CD14-positive monocyte (primary cell): ENCODE measurements at regions not wholly inside any gene's neighbourhood (a gene's known extent, or its start where the extent isn't known, plus 50 kb on each side); places are given as distances from the start of the nearest gene placed in this dataset.

Experiments
- DNase-seq, 3 donors: peaks; one replicate each; pipeline ENCODE4 v3.0.0-alpha.2; 2011 to 2022
- H2AFZ ChIP-seq: 2 replicates; pipeline ENCODE4 v1.6.0; 2012; ENCODE audit warnings: mild to moderate bottlenecking, low read depth, low read length, inconsistent platforms; ENCODE audit not compliant: insufficient read depth, poor library complexity, severe bottlenecking
- H3K27ac ChIP-seq, 2 donors: 1 replicate in 1 of 2; 2 replicates in 1 of 2; pipeline ENCODE4 v1.5.1; 2012 to 2013; ENCODE audit warnings: low read length in 2 of 2, control low read depth in 1 of 2, inconsistent platforms in 1 of 2, low read depth in 1 of 2, mild to moderate bottlenecking in 1 of 2
- H3K27me3 ChIP-seq, 2 donors: one replicate each; pipeline versions ENCODE4 v1.6.0 to v1.6.1; 2011 to 2013; ENCODE audit warnings: low read length in 2 of 2; ENCODE audit not compliant: control insufficient read depth in 2 of 2, insufficient read depth in 2 of 2
- H3K36me3 ChIP-seq, 2 donors: replicated peaks in 1 of 2; 1 replicate in 1 of 2; 2 replicates in 1 of 2; pipeline versions ENCODE4 v1.5.1 to v1.6.1; 2012 to 2013; ENCODE audit warnings: low read length in 2 of 2, control low read depth in 1 of 2, inconsistent platforms in 1 of 2, mild to moderate bottlenecking in 1 of 2; ENCODE audit not compliant: insufficient read depth in 2 of 2, control insufficient read depth in 1 of 2
- H3K4me1 ChIP-seq, 2 donors: 1 replicate in 1 of 2; 2 replicates in 1 of 2; pipeline versions ENCODE4 v1.5.1 to v1.6.1; 2012 to 2013; ENCODE audit warnings: low read length in 2 of 2, control low read depth in 1 of 2, inconsistent platforms in 1 of 2, mild to moderate bottlenecking in 1 of 2, moderate library complexity in 1 of 2; ENCODE audit not compliant: insufficient read depth in 2 of 2, control insufficient read depth in 1 of 2
- H3K4me2 ChIP-seq: replicated peaks from 2 replicates; pipeline ENCODE3; 2012; ENCODE audit warnings: low read length, moderate library complexity, mild to moderate bottlenecking; ENCODE audit not compliant: poor library complexity, severe bottlenecking; ENCODE audit errors: extremely low read depth
- H3K4me3 ChIP-seq, 3 experiments: fragments of 200-600 bp in 1 of 3; sonication (generic) in 1 of 3; replicated peaks in 1 of 3; 1 replicate in 2 of 3; 2 replicates in 1 of 3; pipeline ENCODE4 v1.5.1; 2011 to 2013; ENCODE audit warnings: low read length in 3 of 3, mild to moderate bottlenecking in 3 of 3, control low read depth in 2 of 3, low read depth in 2 of 3, inconsistent platforms in 1 of 3, moderate library complexity in 1 of 3
- H3K79me2 ChIP-seq: 2 replicates; pipeline ENCODE4 v1.6.0; 2012; ENCODE audit warnings: mild to moderate bottlenecking, control low read depth, inconsistent platforms, low read length, moderate library complexity; ENCODE audit not compliant: insufficient read depth
- H3K9ac ChIP-seq: 2 replicates; pipeline ENCODE4 v1.6.0; 2017; ENCODE audit warnings: low read length, mild to moderate bottlenecking; ENCODE audit not compliant: insufficient read depth, poor library complexity, severe bottlenecking
- H3K9me3 ChIP-seq, 2 donors: replicated peaks in 1 of 2; 1 replicate in 1 of 2; 2 replicates in 1 of 2; pipeline versions ENCODE4 v1.5.1 to v1.6.1; 2012 to 2013; ENCODE audit warnings: low read length in 2 of 2, control low read depth in 1 of 2; ENCODE audit not compliant: control insufficient read depth in 1 of 2, insufficient read depth in 1 of 2
- H4K20me1 ChIP-seq: 2 replicates; pipeline ENCODE4 v1.6.0; 2012; ENCODE audit warnings: mild to moderate bottlenecking, low read length, control low read depth, moderate library complexity; ENCODE audit not compliant: insufficient read depth
- H3K27ac Mint-ChIP-seq, 7 donors: one replicate each; pipeline ENCODE4 v1.8.0; 2020; ENCODE audit warnings: mild to moderate bottlenecking in 7 of 7, mixed read lengths in 7 of 7, moderate library complexity in 6 of 7, inconsistent platforms in 2 of 7
- H3K27me3 Mint-ChIP-seq, 3 donors: one replicate each; pipeline ENCODE4 v1.8.0; 2021 to 2022; ENCODE audit warnings: low read depth in 3 of 3, mild to moderate bottlenecking in 3 of 3, mixed read lengths in 3 of 3, moderate library complexity in 3 of 3, inconsistent platforms in 1 of 3
- H3K36me3 Mint-ChIP-seq, 2 donors: one replicate each; pipeline ENCODE4 v1.8.0; 2020; ENCODE audit warnings: mixed read lengths in 2 of 2, inconsistent platforms in 1 of 2, mild to moderate bottlenecking in 1 of 2
- H3K4me1 Mint-ChIP-seq: one replicate; pipeline ENCODE4 v1.8.0; 2020; ENCODE audit warnings: mild to moderate bottlenecking, mixed read lengths
- H3K4me3 Mint-ChIP-seq, 2 donors: one replicate each; pipeline ENCODE4 v1.8.0; 2020; ENCODE audit warnings: mild to moderate bottlenecking in 2 of 2, mixed read lengths in 2 of 2, moderate library complexity in 1 of 2
- H3K9me3 Mint-ChIP-seq, 7 donors: one replicate each; pipeline ENCODE4 v1.8.0; 2020 to 2022; ENCODE audit warnings: mixed read lengths in 7 of 7, mild to moderate bottlenecking in 6 of 7, moderate library complexity in 6 of 7, inconsistent platforms in 2 of 7
- CTCF ChIP-seq: fragments of 200-600 bp; IDR thresholded peaks from one replicate; pipeline ENCODE4 v1.8.0; 2022; ENCODE audit warnings: antibody characterized with exemption, mild to moderate bottlenecking
- WGBS: methylation state at CpG from one replicate; pipeline ENCODE4 v1.1.5; 2013; ENCODE audit warnings: missing lambda C conversion rate; ENCODE audit not compliant: insufficient coverage; 5-methylcytosine and 5-hydroxymethylcytosine counted together
- intact Hi-C, 2 donors: fragments of 100-400 bp; cut with micrococcal nuclease; formaldehyde crosslinking; loops; one replicate each; pipeline versions ENCODE4 v1.15.0 to v1.15.1; 2023

- H3K27me3 Mint-ChIP-seq: no peaks in the 10 kb centered on the region
- no peak for DNase-seq
- Histone ChIP-seq H3K36me3 (no peaks in the 10 kb centered on the region), H3K4me2 (no peak overlapping the region), H2AFZ (no peak overlapping the region), H3K79me2 (no peaks in the 10 kb centered on the region), H3K27ac (no peak overlapping the region), H3K4me3 (no peak overlapping the region), H4K20me1 (no peaks in the 10 kb centered on the region), H3K9me3 (peaks cover 0 to 2% of the 10 kb centered on the region in 2 donors), H3K27me3 (no peaks in the 10 kb centered on the region), H3K9ac (no peak overlapping the region), H3K4me1 (no peaks in the 10 kb centered on the region)
- H3K36me3 Mint-ChIP-seq: no peaks in the 10 kb centered on the region
- H3K4me3 Mint-ChIP-seq: no peak overlapping the region
- intact Hi-C loops: no loop called here
- H3K27ac Mint-ChIP-seq: no peak overlapping the region
- 83% methylated on average over 1 of the region's 2 CpGs for WGBS
- no peaks in the 10 kb centered on the region for H3K4me1 Mint-ChIP-seq
- peaks cover 0 to 8% (median 2%) of the 10 kb centered on the region in 7 donors for H3K9me3 Mint-ChIP-seq
- no peak for TF ChIP-seq CTCF
These were observed 385.0 kb downstream of the CDH11 start for GRCh38 chr16:64736857-64737256.

- Histone ChIP-seq H3K27me3 (no peaks in the 10 kb centered on the region), H3K9me3 (peaks cover 0 to 4% of the 10 kb centered on the region in 2 donors), H4K20me1 (no peaks in the 10 kb centered on the region), H3K4me1 (no peaks in the 10 kb centered on the region), H3K9ac (no peak overlapping the region), H3K27ac (no peak overlapping the region), H3K36me3 (no peaks in the 10 kb centered on the region), H3K4me3 (no peak overlapping the region), H2AFZ (no peak overlapping the region), H3K4me2 (no peak overlapping the region), H3K79me2 (no peaks in the 10 kb centered on the region)
- no peak for DNase-seq
- intact Hi-C loops: no loop called here
- Mint-ChIP-seq H3K27me3 (no peaks in the 10 kb centered on the region), H3K36me3 (no peaks in the 10 kb centered on the region), H3K4me1 (no peaks in the 10 kb centered on the region), H3K27ac (no peak overlapping the region), H3K4me3 (no peak overlapping the region), H3K9me3 (peaks cover 0 to 7% (median 0%) of the 10 kb centered on the region in 7 donors)
- WGBS: 100% methylated on average over 1 of the region's 1 CpG
- no peak for TF ChIP-seq CTCF
These were observed 390.0 kb downstream of the CDH11 start for GRCh38 chr16:64731891-64732290.
